GM18507 (cell line): ENCODE measurements at regions not wholly inside any gene's neighbourhood (a gene's known extent, or its start where the extent isn't known, plus 50 kb on each side); places are given as distances from the start of the nearest gene placed in this dataset.
"Not testable (repeated sequence)": the region's sequence is repeated elsewhere in the genome, so short reads cannot be mapped to it uniquely, and the experiment has no call there.

Experiments
- DNase-seq: peaks from one replicate; pipeline ENCODE4 v3.0.0; 2011; ENCODE audit warnings: low read depth; ENCODE audit not compliant: insufficient read length; ENCODE audit errors: extremely low spot score
- FAIRE-seq: peaks from 2 replicates; lab custom pipeline; 2011; peaks lifted over from hg19 to GRCh38; lab: Jason Lieb, UNC

DNA sequence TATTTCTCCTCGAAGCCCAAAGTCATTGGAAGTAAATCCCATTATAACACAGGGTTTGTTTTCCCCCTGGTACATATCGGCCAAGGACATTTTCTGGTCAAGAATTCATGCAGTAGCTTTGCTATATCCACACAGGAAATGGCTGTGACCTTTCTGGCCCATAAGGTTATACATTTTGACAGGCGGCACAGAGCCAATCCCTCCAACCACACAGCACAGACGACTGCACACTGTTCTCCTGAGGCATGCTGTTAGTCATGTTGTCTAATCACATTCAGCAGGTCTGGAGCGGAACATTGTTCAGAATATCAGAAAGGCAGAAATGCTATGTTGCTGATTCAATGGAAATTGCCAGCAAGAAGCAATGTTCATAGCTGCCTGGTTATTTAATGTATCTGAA is 742.3 kb upstream of the SLC8A1 start:
- FAIRE-seq: no peak
- DNase-seq: no peak

DNA sequence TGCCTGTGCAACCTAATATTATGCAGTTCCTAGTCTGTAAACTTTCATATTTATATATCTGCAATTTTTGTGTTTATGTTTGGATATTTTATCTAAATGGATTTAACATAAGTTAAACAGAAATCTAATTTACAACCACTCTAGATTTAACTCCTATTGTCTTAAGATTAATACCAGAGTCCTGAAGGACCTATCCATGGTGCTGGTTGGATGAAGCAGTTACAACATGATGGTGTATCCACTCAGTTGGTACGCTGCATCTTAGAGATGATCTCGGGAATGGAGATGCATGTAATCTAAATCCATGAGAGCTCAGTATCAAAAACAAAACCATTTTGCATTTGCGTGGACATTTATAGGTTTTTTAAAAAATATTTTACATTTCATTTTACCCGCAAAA is 745.9 kb upstream of the SLC8A1 start:
- DNase-seq (no peak), FAIRE-seq (no peak)

DNA sequence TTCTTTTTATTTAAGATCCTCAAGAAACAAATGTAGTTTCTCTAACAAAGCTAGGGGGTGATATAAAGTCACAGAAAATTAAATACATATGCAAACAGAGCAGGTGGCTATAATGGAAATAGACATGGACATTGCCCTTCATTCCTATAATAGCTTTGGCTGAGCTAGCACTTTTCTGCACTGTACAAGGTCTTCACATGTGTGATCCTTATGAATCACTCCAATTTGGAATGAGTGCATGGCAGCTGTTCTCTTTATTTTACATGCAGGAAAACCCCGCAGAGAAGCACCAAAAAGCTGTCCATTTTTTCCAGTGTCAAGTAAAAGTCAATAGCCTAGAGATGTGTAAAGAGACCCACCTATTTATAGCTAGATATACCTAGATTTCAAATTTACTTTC is 747.4 kb upstream of the SLC8A1 start:
- FAIRE-seq (no peak), DNase-seq (no peak)

DNA sequence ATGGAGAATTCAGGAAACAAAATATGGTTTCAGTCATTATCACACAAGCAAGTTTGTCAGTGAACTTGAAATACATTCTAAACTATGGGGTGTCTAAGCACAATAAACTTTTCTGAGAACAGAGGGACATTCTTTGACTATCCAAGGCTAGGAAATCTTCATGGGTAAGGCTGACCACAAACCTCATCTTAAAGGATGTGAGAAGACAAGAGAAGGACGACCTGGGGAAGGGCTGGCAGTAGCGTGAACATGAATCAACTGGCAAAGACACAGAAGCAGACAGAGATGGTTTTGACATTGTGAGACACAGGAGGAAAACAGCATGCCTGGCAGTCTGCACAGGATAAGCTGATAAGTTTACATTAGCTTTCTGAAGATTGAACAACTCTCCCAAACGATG is 752.4 kb upstream of the SLC8A1 start:
- FAIRE-seq (no peak), DNase-seq (no peak)

DNA sequence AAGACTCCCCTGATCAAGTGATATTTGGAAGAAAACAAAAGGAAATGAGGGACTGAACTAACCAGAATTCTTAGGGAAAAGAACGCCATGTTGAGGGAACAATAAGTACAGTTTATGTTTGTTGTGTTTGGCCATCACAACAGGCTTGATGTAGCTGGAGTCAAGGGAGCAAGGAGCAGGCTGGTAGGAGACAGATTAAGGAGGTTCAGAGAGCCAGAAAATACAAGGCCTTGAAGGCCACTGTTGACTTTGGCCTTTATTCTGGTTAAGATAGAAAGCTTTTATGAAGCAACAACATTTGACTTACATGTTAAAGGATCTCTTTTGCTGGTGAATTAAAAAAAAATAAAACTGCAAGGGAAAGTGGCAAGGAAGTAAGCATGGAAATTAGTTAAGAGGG is 754.1 kb upstream of the SLC8A1 start:
- DNase-seq (no peak), FAIRE-seq (no peak)

DNA sequence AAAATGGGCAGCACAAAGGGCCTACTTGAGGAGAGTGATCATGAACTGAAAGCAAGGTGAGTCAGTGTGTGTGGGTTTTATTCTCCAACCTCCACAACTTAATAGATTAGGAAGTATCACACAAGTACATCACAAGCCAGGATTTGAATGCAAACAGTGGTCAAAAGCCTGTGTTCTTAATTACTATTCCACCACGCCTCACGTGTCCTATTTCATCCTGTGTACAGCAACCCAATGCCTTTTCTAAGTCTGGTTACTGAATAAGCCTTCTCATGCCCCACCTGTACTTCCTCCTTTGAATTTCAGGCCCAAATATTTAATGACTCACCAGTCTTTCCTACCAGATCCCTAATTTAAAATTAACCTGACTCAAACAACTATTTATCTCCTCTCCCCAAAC is 755.7 kb upstream of the SLC8A1 start:
- DNase-seq: no peak
- FAIRE-seq: no peak

DNA sequence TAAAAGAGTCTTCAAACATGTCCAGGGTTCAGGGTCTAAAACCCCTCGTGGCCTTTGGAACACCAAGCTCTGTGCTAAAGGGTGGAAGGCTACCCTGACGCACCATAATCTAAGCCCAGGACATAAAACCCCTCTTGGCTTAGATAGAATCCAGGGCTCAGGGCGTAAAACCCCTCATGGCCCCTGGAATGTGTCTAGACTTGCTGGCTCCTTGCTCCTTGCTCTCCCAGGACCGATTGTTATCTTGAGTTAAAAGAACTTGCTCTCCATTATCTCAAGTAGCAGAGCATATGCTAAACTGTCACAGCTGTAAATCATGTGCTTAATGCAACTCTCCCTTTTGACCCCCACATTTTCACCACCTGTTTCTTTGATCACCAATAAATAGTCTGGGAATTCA is 758.1 kb upstream of the SLC8A1 start:
- not testable (repeated sequence) for FAIRE-seq, DNase-seq

DNA sequence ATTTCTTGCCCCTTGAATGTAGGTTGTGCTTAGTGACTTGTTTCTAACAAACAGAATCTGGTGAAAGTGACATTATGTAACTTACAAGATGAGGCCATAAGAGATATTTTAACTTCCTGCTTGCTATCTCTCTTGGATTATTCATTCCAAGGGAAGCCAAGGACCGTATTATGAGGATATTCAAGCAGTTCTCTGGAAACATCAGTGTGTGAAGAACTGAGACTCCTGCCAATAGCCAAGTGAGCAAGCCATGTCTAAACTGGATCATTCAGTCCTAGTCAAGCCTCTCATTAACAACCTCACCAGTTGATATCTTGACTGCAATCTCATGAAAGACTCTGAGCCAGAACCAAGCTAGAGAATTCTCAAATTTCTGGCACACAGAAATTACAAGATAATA is 765.1 kb upstream of the SLC8A1 start:
- DNase-seq (no peak), FAIRE-seq (no peak)

DNA sequence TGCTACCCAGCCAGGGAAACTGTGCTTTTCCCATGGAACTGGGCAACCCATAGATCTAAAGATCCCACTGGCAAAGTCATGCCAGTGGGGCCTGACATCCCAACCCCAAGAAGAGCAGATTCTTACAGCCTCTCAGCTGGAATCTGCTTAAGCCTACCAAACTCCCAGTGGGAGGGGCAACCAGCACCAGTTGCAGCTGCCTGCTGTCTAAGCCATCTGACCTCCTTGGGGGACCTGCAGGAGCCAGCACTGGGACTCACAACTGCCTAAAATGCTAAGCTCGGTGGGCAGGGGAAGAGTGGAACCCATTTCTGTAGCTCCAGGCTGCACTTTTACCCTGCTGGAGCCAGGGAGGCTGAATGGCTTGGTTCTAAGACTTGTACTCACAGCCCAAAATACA is 770.7 kb upstream of the SLC8A1 start:
- FAIRE-seq (no peak), DNase-seq (no peak)

DNA sequence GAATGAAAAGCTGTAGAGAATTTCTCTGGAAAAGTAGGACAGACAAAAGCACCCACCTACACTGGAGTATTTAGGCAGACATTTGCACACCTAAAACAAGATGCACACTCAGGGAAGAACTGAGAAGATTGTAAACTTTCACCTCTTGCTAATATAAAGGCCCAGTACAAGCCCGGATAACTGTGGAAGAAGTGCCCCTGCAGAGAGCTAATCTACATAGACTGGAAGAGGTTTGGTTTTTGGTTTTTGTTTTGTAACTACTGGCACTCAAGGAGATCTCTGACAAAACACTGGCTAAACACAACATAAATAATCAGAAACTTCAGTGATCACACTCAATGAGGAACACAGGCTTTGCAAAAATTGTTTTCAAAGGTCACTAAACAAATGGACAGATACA is 782.2 kb upstream of the SLC8A1 start:
- DNase-seq (no peak), FAIRE-seq (no peak)

DNA sequence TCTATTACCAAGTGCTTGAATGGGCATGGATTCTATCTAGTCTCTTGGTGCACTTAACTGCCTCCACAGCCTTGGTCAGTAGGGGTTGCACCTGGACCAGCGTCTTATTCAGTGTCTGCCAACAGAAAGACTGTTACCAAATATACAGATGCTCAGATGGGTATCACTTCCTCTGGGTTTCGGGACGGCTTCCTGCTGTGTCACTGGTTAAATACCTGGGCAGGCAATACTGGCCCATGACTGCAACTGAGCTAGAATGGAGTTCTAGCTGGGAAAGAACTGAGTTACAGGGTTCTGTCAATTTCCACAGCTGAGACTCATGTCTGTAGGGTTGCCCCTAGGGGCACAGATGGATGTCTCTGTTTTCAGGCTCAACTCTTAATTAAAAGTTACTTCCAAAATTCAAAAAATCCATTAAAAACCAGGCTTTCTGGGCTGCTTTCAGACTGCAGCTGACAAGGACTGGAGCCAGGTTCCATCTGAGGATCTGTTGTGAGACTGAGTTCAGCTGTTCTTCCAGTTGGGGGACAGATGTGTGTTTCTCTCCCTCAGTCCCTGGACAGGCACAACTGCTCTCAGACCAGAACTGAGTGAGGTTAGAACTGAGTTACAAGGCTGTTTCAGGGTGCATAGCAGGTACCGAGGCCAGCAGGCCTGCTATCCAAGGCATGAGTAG is 789.6 kb upstream of the SLC8A1 start:
- no peak for DNase-seq
- no peak for FAIRE-seq

DNA sequence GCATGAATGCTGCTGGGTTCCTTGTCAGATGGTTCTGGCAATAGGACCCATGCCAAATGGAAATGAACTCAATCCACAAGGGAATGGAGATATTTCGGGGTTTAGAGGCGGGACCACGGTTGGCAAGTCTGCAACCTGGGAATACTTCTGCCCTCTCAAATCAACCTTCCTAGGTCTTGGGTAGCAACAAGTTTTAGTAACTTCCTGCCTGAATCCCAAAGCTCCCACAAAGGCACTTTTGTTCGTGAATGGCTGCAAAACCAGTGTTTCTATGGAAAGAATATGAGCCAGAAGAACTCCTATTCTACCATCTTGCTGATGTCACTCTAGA is 790.1 kb upstream of the SLC8A1 start:
- FAIRE-seq (no peak), DNase-seq (no peak)

DNA sequence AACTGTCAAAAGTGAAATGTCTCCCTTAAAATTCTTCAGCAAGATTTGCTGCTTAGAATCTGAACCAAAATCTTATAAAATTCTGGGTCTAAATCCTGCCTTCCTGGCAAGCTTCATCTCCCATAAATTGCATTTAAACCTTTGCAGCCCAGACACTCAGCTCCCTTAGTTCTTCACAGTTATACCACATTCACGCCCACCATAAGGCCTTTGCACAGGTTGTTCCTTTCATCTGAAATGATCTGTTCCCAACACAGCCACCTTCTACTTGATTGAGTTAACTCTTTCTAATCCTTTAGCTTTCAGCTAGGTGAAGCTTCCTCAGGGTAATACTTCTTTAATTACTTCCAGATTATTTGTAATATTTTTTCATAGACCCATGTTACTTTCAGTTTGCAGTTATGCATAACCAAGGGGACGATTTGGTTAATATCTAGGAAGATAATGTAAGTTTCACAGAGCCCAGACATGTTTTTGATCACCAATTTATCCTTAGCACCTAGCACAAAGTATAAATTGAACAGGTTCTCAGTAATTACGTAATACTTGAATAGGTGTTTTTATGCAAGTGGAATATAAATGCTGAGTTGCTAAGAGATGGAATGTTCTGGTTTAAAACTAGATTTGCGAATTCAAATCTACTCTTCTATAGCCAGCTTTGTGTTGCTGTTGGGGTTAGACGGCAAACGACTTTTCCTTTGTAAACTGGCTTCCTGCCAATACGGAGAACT is 779.7 kb upstream of the PKDCC start:
- DNase-seq (no peak), FAIRE-seq (no peak)

DNA sequence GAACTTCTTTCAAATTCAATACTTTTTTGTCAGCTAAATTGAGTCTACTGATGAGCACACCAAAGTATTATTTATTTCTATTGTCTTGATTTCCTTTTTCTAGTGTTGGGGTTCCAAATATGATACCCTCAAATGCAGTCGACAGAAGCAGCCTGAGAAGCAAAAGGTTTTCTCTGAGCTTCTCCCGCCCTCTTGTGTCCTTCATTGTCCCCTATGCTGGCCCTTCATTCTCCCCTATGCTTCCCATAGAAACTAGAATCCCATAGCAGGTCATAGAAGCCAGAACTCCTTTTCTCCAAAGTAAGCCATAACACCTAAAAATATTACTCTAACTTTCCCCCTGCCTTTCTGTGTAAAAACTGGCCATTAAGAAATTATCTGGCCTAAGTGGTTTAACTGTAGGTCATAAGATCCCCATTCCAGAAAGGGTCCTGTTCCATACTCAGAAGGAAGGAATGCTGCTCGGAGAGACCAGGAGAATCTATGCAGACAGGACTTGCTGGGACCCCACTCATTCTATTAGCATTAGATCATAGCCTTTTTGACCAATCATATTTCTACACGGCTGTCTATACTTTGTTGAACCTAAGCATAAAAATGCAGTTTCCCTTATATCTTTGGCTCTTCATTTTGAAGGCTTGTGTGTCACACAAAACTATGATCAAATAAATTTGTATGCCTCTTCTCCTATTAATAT is 764.6 kb upstream of the PKDCC start:
- FAIRE-seq: no peak
- no peak for DNase-seq

DNA sequence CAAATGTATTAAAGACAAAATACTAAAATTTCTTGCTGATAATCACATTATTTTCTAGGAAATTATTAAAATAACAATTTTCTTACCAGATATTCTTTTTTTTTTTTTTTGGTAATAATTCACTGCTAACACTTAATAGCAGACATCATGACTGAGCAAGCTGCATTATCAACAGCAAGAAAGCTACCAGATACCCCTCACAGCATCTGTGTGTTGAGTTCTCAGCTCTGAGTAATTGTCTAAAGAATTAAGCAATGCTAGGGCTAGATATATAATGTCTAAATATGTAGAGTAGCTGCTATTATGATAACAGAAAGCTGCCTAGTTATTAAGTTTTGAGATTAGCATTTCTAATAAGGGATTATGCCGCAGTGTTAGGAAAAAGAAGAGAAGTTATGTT is 754.3 kb upstream of the PKDCC start:
- FAIRE-seq: no peak
- no peak for DNase-seq

DNA sequence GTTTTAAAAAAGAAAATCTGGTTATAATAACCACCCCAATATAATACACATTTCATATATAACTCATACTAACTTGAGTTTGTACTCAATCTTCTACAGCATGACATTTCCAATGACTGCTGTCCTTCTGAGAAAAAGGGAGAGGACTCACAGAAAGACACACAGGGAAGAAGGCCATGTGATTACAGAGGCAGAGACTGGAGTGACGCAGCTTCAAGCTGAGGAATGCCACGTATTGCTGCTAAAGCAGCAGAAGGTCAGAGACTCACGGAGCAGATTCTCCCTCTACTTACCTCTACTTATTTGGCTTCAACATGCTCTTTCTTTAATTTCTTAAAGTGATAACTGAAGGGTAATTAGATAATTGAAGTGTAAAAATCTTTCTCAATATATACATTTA is 753.5 kb upstream of the PKDCC start:
- no peak for FAIRE-seq
- no peak for DNase-seq

DNA sequence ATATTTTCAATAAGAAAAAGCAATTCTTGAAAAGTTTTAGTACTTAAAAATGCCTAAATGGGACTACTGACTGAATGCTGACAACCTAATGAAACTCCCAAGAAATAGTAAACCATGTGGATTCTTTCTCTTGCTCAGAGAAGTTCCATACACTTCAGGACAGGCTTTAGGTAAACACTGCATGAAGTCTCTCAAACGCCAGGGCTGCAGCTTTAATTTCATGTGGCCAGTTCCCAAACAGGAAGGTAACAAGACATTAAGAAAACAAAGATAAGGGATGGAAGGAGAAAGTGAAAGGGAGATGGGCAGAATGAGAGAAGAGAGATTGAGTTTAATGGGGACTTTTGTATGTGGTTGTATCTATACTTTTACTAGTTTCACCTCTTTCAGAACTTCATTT is 734.7 kb upstream of the PKDCC start:
- FAIRE-seq (no peak), DNase-seq (no peak)

DNA sequence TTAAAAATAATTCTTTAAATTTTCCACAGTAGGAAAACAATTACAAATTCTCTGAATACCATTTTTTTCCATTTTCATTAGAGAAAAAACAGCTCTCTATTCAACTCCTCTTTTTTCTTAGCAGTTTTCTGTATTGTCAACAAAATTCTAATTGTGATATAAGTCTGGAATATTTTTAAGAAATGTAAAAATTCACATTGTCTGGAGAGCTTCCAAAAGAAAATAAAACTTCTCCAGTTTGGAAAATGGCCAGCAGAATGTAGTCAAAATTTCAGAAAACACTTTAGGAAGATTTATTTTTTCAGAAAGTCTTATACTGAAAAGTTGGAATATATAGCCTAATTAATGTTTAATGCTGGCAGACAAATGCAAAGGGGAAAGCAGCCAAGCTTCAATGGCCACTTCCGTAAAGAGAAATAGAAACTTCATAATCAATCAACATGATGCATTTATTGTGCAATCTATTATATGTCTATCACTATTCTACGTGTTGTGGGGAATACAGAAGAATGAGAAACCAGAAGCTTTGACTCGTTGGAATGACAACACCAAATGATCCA is 733.2 kb upstream of the PKDCC start:
- FAIRE-seq: no peak
- DNase-seq: no peak

DNA sequence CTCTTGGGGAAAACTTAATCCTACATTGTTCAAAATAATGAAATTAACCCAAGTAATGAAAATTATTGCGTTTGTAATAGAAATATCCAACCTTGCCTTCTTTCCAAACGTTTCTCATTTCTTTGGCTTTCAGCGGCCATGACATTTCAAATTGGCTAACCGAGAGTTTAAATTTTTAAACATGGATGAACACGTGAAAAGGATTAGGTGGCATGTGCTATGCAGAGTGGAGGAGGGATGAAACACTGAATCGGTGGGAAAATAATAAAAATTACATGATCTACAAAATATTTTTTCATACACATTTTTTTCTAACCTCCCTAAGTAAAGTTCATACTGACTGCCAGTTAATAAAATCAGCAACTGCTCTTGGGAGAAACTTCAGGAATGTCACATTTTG is 728.4 kb upstream of the PKDCC start:
- DNase-seq (no peak), FAIRE-seq (no peak)

DNA sequence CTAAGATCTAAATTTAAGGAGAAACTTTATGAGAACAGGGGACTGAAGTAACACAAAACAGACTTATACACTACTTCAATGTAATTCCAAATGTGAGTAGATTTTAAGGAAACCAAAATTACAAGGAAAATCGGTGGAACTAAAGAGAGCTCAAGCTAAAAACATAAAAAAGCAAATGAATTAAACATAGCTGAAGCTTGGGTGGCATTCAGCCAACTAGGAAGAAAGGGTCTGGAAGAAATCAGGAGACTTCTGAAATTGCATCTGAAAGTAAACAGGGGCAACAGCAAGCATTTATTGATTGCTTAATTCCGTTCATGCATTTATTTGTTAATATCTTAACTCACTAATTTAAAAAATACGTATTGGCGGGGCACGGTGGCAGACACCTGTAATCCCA is 727.3 kb upstream of the PKDCC start:
- FAIRE-seq (no peak), DNase-seq (no peak)

DNA sequence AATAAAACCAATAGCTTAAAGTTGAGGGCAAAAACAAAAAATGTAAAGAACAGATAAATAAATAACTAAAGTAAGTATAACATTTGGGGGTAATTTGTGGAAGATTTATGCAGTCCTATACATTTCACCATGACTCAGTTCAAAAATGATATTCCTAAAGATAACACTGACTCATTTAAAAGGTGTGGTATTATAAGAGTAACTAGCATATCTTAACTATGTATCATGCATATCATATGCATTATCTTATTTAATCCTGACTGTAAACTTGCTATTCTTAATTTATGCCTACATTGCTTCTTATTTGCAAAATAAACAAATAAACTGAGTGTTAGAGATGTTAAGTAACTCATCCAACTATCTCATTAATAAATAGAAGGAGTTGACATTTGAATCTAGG is 726.5 kb upstream of the PKDCC start:
- FAIRE-seq (no peak), DNase-seq (no peak)
